ENCODE measurements at regions not wholly inside any gene's neighbourhood (a gene's known extent, or its start where the extent isn't known, plus 50 kb on each side); places are given as distances from the start of the nearest gene placed in this dataset.

GRCh38 chr9:38118862-38119438, 49.9 kb upstream of the SHB start:
- Histone ChIP-seq H3K36me3 (ENCODE audit: low read depth) (no peaks in the 10 kb centered on the region), H3K4me2 (no peak overlapping the region), H3F3A (ENCODE audit: insufficient read depth, low read depth) (no peaks in the 10 kb centered on the region), H2AFZ (no peak overlapping the region), H3K79me2 (ENCODE audit: low read depth) (no peaks in the 10 kb centered on the region), H3K4me1 (replicated peaks; ENCODE audit: insufficient read depth) (0 out of 2 replicates have a peak, but pooled peaks cover 6% of the 10 kb centered on the region), H4K20me1 (ENCODE audit: insufficient read depth) (no peaks in the 10 kb centered on the region), H3K9me2 (ENCODE audit: insufficient read depth) (no peaks in the 10 kb centered on the region), H3K4me3 (no peak overlapping the region), H3K27me3 (ENCODE audit: insufficient read depth, low read depth) (no peaks in the 10 kb centered on the region), H3K27ac (no peak overlapping the region), H3K9me3 (ENCODE audit: insufficient read depth, low read depth) (no peaks in the 10 kb centered on the region)
- no peak for DNase-seq
- TF ChIP-seq CTCF (conservative IDR thresholded peaks at IDR 0.05) = no peak
- no peak for TF ChIP-seq EZH2 (IDR thresholded peaks at IDR 0.05; ENCODE audit: low read depth)
- BruUV-seq (replicated peaks) = no TSS peak
- ChIA-PET POLR2A (ENCODE audit: unreplicated experiment) (no interaction called here), CTCF (no interaction called here)
- intact Hi-C loops (cut with micrococcal nuclease; ENCODE audit: unreplicated experiment) = no loop called here
